Mucosa of stomach (tissue), 1 donor: ENCODE measurements at regions not wholly inside any gene's neighbourhood (a gene's known extent, or its start where the extent isn't known, plus 50 kb on each side); places are given as distances from the start of the nearest gene placed in this dataset.
"Not testable (repeated sequence)": the region's sequence is repeated elsewhere in the genome, so short reads cannot be mapped to it uniquely, and the experiment has no call there.

Experiments used
- H3K27me3 ChIP-seq: one replicate; pipeline ENCODE4 v1.7.0; 2013; ENCODE audit warnings: mild to moderate bottlenecking, low read length; ENCODE audit not compliant: control insufficient read depth, insufficient read depth
- H3K36me3 ChIP-seq: one replicate; pipeline ENCODE4 v1.7.0; 2013; ENCODE audit warnings: low read length; ENCODE audit not compliant: control insufficient read depth, insufficient read depth
- H3K4me1 ChIP-seq: one replicate; pipeline ENCODE4 v1.7.0; 2013; ENCODE audit warnings: mild to moderate bottlenecking, low read length; ENCODE audit not compliant: control insufficient read depth, insufficient read depth
- H3K4me3 ChIP-seq: one replicate; pipeline ENCODE4 v1.7.0; 2013; ENCODE audit warnings: low read length
- H3K9ac ChIP-seq: one replicate; pipeline ENCODE4 v1.7.0; 2013; ENCODE audit warnings: mild to moderate bottlenecking, low read length, moderate library complexity
- H3K9me3 ChIP-seq: one replicate; pipeline ENCODE4 v1.7.0; 2013; ENCODE audit warnings: mild to moderate bottlenecking, low read length, moderate library complexity; ENCODE audit not compliant: control insufficient read depth
- donor health status: Pancreatic carcinoma.

- H3K4me1 ChIP-seq = no peaks in the 10 kb centered on the region
- no peak overlapping the region for H3K9ac ChIP-seq
- no peaks in the 10 kb centered on the region for H3K36me3 ChIP-seq
- no peaks in the 10 kb centered on the region for H3K27me3 ChIP-seq
- H3K9me3 ChIP-seq = no peaks in the 10 kb centered on the region
- no peak overlapping the region for H3K4me3 ChIP-seq
These were observed 409.3 kb downstream of the RPS24 start for GRCh38 chr10:78442836-78443550.

GRCh38 chr10:78443900-78444571, 410.4 kb downstream of the RPS24 start:
- Histone ChIP-seq H3K9ac (no peak overlapping the region), H3K4me3 (no peak overlapping the region), H3K36me3 (no peaks in the 10 kb centered on the region), H3K9me3 (no peaks in the 10 kb centered on the region), H3K4me1 (no peaks in the 10 kb centered on the region), H3K27me3 (no peaks in the 10 kb centered on the region)

- H3K36me3 ChIP-seq, H3K4me1 ChIP-seq, H3K9me3 ChIP-seq, H3K4me3 ChIP-seq, H3K27me3 ChIP-seq, H3K9ac ChIP-seq: not testable (repeated sequence)
These were observed 411.1 kb downstream of the RPS24 start for GRCh38 chr10:78444741-78445140.

GRCh38 chr10:78445308-78445707, 411.6 kb downstream of the RPS24 start:
- Histone ChIP-seq H3K9me3 (no peaks in the 10 kb centered on the region), H3K36me3 (no peaks in the 10 kb centered on the region), H3K4me1 (no peaks in the 10 kb centered on the region), H3K9ac (no peak overlapping the region), H3K27me3 (no peaks in the 10 kb centered on the region), H3K4me3 (no peak overlapping the region)

- Histone ChIP-seq H3K27me3 (no peaks in the 10 kb centered on the region), H3K9me3 (no peaks in the 10 kb centered on the region), H3K4me3 (no peak overlapping the region), H3K36me3 (no peaks in the 10 kb centered on the region), H3K4me1 (peaks cover 5% of the 10 kb centered on the region), H3K9ac (no peak overlapping the region)
These were observed 414.8 kb downstream of the RPS24 start for GRCh38 chr10:78448470-78448869.

- Histone ChIP-seq H3K36me3 (no peaks in the 10 kb centered on the region), H3K9ac (no peak overlapping the region), H3K27me3 (no peaks in the 10 kb centered on the region)
These were observed 415.3 kb downstream of the RPS24 start for GRCh38 chr10:78448994-78449418.

GRCh38 chr10:78449554-78449953, 415.9 kb downstream of the RPS24 start:
- Histone ChIP-seq H3K9me3 (no peaks in the 10 kb centered on the region), H3K4me3 (no peak overlapping the region), H3K36me3 (no peaks in the 10 kb centered on the region), H3K27me3 (no peaks in the 10 kb centered on the region), H3K4me1 (peaks cover 5% of the 10 kb centered on the region), H3K9ac (no peak overlapping the region)

More at GRCh38 chr10:78448994-78449418, 415.3 kb downstream of the RPS24 start:
- H3K9me3 ChIP-seq = no peaks in the 10 kb centered on the region
- peaks cover 5% of the 10 kb centered on the region for H3K4me1 ChIP-seq
- no peak overlapping the region for H3K4me3 ChIP-seq

- H3K36me3 ChIP-seq = no peaks in the 10 kb centered on the region
- no peaks in the 10 kb centered on the region for H3K27me3 ChIP-seq
- H3K4me1 ChIP-seq = peaks cover 5% of the 10 kb centered on the region
- no peak overlapping the region for H3K4me3 ChIP-seq
- H3K9ac ChIP-seq = no peak overlapping the region
- H3K9me3 ChIP-seq = no peaks in the 10 kb centered on the region
These were observed 416.6 kb downstream of the RPS24 start for GRCh38 chr10:78450239-78450638.

GRCh38 chr10:78450807-78451485, 417.3 kb downstream of the RPS24 start:
- Histone ChIP-seq H3K4me3 (no peak overlapping the region), H3K36me3 (no peaks in the 10 kb centered on the region), H3K27me3 (no peaks in the 10 kb centered on the region), H3K4me1 (peaks cover 5% of the 10 kb centered on the region), H3K9me3 (no peaks in the 10 kb centered on the region), H3K9ac (no peak overlapping the region)

GRCh38 chr10:78451592-78451991, 417.9 kb downstream of the RPS24 start:
- H3K36me3 ChIP-seq = no peaks in the 10 kb centered on the region
- no peak overlapping the region for H3K9ac ChIP-seq
- H3K4me1 ChIP-seq = peaks cover 5% of the 10 kb centered on the region
- no peaks in the 10 kb centered on the region for H3K27me3 ChIP-seq
- H3K4me3 ChIP-seq = no peak overlapping the region
- H3K9me3 ChIP-seq = no peaks in the 10 kb centered on the region

- Histone ChIP-seq H3K27me3 (no peaks in the 10 kb centered on the region), H3K9ac (no peak overlapping the region), H3K36me3 (no peaks in the 10 kb centered on the region), H3K9me3 (no peaks in the 10 kb centered on the region), H3K4me1 (peaks cover 25% of the 10 kb centered on the region), H3K4me3 (no peak overlapping the region)
These were observed 420.5 kb downstream of the RPS24 start for GRCh38 chr10:78454123-78454645.

- no peak overlapping the region for H3K4me3 ChIP-seq
- no peak overlapping the region for H3K9ac ChIP-seq
- H3K27me3 ChIP-seq = no peaks in the 10 kb centered on the region
- no peaks in the 10 kb centered on the region for H3K36me3 ChIP-seq
- no peaks in the 10 kb centered on the region for H3K9me3 ChIP-seq
- H3K4me1 ChIP-seq = peaks cover 31% of the 10 kb centered on the region
These were observed 421.6 kb downstream of the RPS24 start for GRCh38 chr10:78455236-78455635.
